HG03565 (cell line): ENCODE measurements at regions not wholly inside any gene's neighbourhood (a gene's known extent, or its start where the extent isn't known, plus 50 kb on each side); places are given as distances from the start of the nearest gene placed in this dataset.

Source experiments
- ATAC-seq: cut with Tn5 transposase; IDR thresholded peaks from one replicate; pipeline ENCODE4 v1.9.1; 2021; ENCODE audit warnings: mild to moderate bottlenecking, moderate library complexity; ENCODE audit not compliant: unreplicated experiment

DNA sequence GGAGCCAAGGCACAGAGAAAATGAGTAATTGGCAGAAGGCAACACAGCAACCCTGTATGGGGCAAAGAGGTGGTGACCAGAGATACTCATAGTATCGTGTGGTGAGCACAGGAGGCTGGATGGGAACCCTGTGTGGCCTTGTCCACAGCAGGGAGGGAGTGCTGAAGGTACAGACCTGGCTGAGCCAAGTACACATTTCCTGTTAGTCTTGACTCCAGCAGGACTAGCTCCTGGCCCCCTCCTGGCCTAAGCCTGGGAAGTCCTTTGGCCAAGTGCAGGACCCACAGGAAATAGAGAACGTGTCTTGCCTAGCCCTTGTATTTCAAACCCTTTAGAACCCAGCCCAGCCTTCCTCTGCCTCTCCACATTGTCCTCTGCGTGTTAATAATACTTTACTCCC is 289.8 kb upstream of the PWP1 start:
- no peak for ATAC-seq

- no peak for ATAC-seq
These were observed 288.6 kb upstream of the PWP1 start for GRCh38 chr12:107396991-107397390.

GRCh38 chr12:107397890-107398500 is 287.6 kb upstream of the PWP1 start:
- no peak for ATAC-seq

DNA sequence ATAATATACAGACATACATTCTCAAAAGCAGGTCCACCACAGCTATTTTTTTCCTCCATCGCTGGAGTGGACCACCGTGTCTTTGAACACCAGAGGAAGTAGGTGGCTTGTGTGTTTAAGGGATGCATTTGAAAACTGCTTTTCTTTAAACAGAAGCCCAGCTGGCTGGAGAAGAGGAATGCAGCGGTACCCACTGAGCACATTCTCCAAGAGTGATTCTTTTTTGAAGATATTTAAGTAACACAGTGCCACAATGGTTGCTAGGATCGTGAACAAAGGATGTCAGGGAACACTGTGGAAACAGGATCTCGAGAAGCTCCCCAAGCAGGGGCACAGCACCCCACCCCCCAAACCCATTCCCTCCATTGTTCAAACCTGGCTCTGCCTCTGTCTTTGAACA is 286.6 kb upstream of the PWP1 start:
- no peak for ATAC-seq

- ATAC-seq, result no peak
These were observed 284.7 kb upstream of the PWP1 start for GRCh38 chr12:107400686-107401447.

DNA sequence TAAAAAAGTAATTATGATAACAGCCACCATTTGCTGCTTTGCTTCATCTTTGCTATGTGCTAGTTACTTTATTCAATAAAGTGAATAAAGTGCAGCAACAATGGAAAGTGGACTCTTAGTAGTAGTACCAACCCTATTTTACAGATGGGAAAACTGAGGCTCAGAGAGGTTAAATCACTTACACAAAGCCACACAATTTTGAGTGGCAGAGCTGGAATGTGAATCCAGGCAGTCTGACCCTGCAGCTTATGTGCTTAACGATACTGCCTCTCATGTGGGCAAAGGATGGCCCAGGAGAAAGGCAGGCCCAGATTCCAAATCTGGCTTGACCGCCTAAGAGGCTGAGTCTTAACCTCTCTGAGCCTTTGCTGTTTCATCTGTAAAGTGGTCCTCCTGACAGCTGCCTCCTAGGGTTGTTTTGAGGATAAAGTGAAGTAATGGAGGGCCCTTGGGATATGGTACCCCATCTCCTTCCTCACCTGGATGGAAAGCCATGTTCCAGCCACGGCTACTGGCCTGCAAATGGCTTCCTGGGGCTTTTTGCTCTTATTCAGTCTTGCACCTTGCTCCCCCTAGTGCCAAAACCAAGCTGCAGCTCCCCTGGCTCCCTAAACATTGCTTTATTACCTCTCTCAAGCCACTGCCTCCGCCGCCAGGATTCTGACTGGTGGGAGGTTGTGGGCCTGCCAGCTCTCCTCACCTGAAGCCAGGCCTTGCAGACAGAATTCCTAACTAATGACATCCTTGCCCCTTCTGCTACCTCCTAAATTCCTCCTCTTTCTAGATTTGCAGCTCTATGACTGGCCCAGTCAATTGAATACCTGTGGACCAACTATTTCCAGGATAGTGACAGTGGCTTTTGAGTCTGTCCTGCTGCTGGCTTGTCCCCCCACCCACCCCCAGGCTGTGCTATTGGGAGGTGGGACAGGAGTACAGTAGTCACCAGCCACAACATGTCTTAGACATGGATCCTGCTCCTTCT is 283.3 kb upstream of the PWP1 start:
- no peak for ATAC-seq

DNA sequence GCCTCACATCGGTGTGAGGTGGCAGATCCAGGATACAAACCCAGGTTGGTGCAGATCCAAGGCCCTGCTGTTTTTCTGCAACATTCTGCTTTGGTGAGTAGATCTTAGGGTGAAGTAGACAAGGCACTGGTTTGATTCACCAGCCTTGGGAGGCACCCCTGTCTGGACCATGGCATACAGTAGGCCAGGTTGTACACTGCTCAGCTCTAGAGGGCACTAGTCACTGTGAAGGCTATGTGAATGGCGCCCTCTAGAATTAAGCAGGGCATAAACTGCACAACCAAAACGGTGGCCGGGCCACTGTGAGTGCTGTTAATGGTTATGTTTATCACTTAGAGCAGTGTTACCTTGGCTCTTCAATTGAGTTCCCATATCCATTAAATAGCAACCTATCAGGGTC is 280.6 kb upstream of the PWP1 start:
- ATAC-seq, result no peak

GRCh38 chr12:107405436-107405835 is 280.2 kb upstream of the PWP1 start:
- ATAC-seq, result no peak

- no peak for ATAC-seq
These were observed 278.7 kb upstream of the PWP1 start for GRCh38 chr12:107406932-107407331.

DNA sequence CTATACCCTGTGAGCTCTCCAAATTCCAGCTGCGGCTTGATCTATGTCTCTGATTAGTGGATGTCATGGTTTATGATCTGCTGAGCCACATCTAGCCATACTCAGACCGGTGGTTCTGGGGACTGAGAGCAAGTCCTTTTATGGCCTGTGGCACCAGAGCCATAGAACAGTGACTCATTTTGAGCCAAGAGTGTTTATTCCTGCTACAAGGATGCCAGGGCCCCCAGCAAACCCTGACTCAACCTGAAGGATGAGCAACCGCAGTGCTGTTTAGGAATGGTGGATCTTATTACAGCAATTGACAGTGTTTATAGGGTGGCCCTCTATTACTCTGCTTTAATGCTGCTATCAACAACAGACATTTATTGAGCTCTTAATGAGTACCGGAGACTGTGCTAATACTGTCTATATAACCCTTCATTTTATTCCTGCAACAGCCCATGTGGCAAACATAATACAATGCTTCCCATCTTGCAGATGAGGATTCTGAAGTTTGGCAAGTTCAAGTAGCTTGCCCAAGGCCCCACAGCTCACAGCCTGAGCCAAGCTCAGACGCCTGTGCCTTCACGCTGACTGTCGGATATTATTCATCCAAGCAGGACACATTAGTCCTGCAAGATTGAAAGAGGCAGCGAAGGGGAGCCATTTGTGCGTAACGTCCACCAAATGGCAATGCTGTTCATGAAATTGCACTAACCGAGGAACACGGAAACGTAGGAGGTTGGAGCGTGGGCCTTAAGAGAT is 273.6 kb upstream of the PWP1 start:
- no peak for ATAC-seq

- no peak for ATAC-seq
These were observed 270.5 kb upstream of the PWP1 start for GRCh38 chr12:107415071-107415470.

DNA sequence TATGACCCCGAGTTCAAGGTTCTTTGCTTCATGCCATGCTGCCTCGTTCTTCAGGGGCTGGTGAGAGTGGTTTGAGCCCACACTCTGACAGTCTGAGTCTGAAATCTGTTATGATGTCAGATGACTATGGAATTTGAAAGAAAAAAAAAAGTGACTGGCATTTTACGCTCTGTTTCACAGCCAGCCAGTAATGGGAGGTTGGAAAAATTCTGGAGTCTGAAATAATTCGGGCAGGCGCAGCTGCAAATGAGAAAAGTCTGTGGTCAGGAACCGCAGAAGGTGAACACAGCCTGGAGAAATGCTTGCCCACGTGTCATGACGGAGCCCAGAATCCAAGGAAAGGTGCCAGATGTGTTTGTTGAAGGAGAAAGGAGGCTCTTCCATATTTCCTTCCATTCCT is 269.8 kb upstream of the PWP1 start:
- no peak for ATAC-seq

GRCh38 chr12:107417004-107417403 is 268.6 kb upstream of the PWP1 start:
- ATAC-seq, result no peak

- ATAC-seq, result no peak
These were observed 266.6 kb upstream of the PWP1 start for GRCh38 chr12:107418981-107419380.

DNA sequence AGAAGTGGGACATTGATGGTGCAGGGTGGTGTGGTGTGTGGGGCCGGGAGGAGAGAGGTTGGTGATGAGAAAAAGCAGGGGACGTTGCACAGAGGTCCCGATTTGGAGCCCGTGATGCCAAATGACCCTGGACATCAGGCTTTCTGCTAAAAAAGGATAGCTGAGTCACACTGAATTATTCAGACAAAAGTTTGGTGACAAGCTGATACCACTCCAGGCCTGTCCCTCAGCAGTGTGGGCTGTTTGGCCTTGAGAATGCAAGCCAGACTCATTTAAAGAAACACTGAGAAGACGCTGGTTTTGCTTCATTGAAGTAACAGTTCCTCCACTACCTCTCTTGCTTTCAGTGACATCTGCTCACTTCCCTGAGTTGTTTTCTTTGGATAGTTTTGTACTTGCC is 262.1 kb upstream of the PWP1 start:
- ATAC-seq, result no peak

DNA sequence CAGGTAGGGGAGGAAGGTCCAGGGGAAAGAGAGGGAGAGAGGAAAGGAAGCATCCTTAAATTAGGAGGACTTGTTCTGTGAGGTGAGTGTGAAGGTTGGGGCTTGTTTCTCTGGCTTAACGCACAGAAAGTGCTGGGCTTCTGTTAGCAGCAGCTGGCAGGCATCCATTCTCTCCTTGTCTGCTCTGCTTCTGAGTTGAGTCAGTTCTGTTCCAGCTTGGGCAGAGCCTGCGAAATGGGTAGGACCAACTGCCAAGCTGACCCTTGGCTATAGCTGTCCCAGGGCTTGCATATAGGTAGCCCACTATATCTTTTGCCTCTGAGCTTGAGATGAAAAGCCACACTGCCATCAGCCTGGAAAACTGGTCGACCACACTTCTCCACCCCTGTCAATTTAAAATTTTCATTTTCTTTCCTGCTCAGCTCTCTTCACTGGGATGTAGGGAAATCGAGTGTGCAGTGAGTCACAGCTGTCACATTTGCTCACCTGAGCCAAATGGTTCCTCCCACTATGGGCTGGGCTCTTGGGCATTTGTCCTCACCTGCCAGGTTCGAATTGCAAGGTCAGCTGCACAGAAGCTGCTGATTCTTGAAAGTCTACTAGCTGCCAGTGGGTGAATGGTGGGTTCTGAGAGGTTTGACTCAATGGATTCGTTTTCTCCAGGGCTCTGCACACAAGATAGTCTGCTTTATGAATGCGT is 256.4 kb upstream of the PWP1 start:
- ATAC-seq, result no peak

DNA sequence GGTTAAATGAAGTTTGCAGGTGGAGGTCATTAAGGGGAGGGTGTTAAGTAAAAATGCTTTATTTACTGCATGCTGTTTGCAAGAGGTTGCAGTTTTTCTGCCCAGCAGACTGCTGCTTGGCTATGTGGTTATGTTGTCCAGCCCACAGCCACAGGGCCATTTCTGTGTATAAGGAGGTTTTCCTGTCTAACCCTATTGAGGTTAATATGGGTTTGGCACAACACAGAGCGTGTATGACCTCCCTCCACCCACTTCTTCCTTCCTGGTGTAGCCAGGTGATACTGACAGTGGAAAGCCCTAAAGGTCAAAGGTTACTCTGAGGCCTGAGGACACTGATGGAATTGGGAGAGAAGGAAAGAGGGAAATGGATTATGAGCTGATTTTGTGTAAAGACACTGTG is 253.7 kb upstream of the PWP1 start:
- ATAC-seq, result no peak

DNA sequence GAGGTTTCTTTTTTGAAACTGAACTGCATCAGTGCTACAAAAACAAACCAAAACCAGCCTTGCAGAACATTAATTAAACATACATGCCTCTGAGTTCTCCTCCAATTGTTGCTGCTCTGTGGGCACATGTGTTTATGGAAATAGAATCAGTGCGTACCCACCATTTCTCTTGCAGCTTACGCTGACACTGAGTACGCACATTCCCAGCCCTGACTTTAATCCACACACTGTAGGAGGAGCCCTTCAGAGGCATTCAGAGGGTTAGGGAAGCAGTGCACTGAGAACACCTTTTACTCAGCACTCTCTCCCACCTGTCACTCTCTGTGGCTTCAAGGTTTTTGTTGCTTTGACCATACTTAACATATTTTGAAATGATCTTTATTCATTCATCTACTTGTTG is 250.5 kb upstream of the PWP1 start:
- no peak for ATAC-seq

DNA sequence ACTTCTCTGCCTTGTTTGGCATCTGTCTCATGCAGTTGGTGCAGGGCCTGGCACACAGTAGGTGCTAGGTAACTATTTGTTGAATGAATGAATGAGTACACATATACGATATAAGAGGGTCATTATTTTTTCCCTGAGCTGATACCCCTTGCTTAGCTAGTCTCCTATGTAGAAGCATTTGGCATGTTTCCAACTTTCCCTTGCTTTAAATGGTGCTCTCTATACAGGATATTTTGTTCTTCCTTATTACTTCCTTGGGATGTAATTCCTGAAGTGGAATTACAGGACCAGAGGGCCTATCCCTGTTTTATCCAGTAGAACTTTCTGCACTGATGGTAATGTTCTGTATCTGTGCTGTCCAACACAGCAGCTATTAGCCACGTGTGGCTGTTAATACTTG is 250.1 kb upstream of the PWP1 start:
- ATAC-seq, result no peak

GRCh38 chr12:107436376-107436775 is 249.2 kb upstream of the PWP1 start:
- ATAC-seq, result no peak
